HFFc6 (cell line): ENCODE measurements at regions not wholly inside any gene's neighbourhood (a gene's known extent, or its start where the extent isn't known, plus 50 kb on each side); places are given as distances from the start of the nearest gene placed in this dataset.

Experiments
- DNase-seq: peaks from one replicate; pipeline ENCODE4 v3.0.0-alpha.2; 2018
- H3K27ac Mint-ChIP-seq: 2 replicates; pipeline ENCODE4 v1.8.0; 2020; ENCODE audit warnings: mild to moderate bottlenecking, mixed read lengths
- H3K27me3 Mint-ChIP-seq: 2 replicates; pipeline ENCODE4 v1.8.0; 2021; ENCODE audit warnings: mild to moderate bottlenecking, moderate library complexity, mixed read lengths; ENCODE audit not compliant: insufficient read depth
- H3K36me3 Mint-ChIP-seq: 2 replicates; pipeline ENCODE4 v1.8.0; 2021; ENCODE audit warnings: low read depth, mixed read lengths
- H3K4me1 Mint-ChIP-seq: 2 replicates; pipeline ENCODE4 v1.8.0; 2020; ENCODE audit warnings: low read depth, mixed read lengths
- H3K4me3 Mint-ChIP-seq: 2 replicates; pipeline ENCODE4 v1.8.0; 2020; ENCODE audit warnings: mild to moderate bottlenecking, moderate library complexity, mixed read lengths
- H3K9me3 Mint-ChIP-seq: 2 replicates; pipeline ENCODE4 v1.8.0; 2020; ENCODE audit warnings: mild to moderate bottlenecking, mixed read lengths
- CTCF ChIP-seq: fragments of 200-600 bp; sonication (generic); IDR thresholded peaks from 2 replicates; pipeline ENCODE4 v1.5.0; 2021; ENCODE audit warnings: antibody characterized with exemption, mild to moderate bottlenecking

- H3K27me3 Mint-ChIP-seq: peaks cover 2% of the 10 kb centered on the region
- no peak for DNase-seq
- peaks cover 16% of the 10 kb centered on the region for H3K36me3 Mint-ChIP-seq
- no peak overlapping the region for H3K4me3 Mint-ChIP-seq
- H3K27ac Mint-ChIP-seq: no peak overlapping the region
- peaks cover 20% of the 10 kb centered on the region for H3K9me3 Mint-ChIP-seq
- no peak for TF ChIP-seq CTCF
- H3K4me1 Mint-ChIP-seq: no peaks in the 10 kb centered on the region
Measured at GRCh38 chr3:193754719-193755118, 161.7 kb downstream of the OPA1 start.

- peaks cover 20% of the 10 kb centered on the region for H3K9me3 Mint-ChIP-seq
Measured at GRCh38 chr3:193756536-193756935, 163.5 kb downstream of the OPA1 start.

GRCh38 chr3:193757457-193757856, 164.4 kb downstream of the OPA1 start:
- DNase-seq: no peak
- no peak for TF ChIP-seq CTCF
- peaks cover 16% of the 10 kb centered on the region for H3K36me3 Mint-ChIP-seq
- no peaks in the 10 kb centered on the region for H3K4me1 Mint-ChIP-seq
- H3K27ac Mint-ChIP-seq: no peak overlapping the region
- no peaks in the 10 kb centered on the region; the same call in none of the 2 replicates for H3K27me3 Mint-ChIP-seq
- H3K9me3 Mint-ChIP-seq: peaks cover 20% of the 10 kb centered on the region
- H3K4me3 Mint-ChIP-seq: no peak overlapping the region

More at GRCh38 chr3:193756536-193756935, 163.5 kb downstream of the OPA1 start:
- Mint-ChIP-seq H3K27me3 (no peaks in the 10 kb centered on the region; the same call in none of the 2 replicates), H3K4me1 (no peaks in the 10 kb centered on the region), H3K4me3 (no peak overlapping the region), H3K27ac (no peak overlapping the region), H3K36me3 (peaks cover 16% of the 10 kb centered on the region)
- no peak for TF ChIP-seq CTCF
- no peak for DNase-seq

GRCh38 chr3:193761969-193762368, 169.0 kb downstream of the OPA1 start:
- Mint-ChIP-seq H3K4me1 (no peaks in the 10 kb centered on the region), H3K27ac (no peak overlapping the region), H3K9me3 (peaks cover 7% of the 10 kb centered on the region), H3K27me3 (peaks cover 14% of the 10 kb centered on the region), H3K36me3 (peaks cover 6% of the 10 kb centered on the region; the same call in 1 of the 2 replicates), H3K4me3 (no peak overlapping the region)
- no peak for TF ChIP-seq CTCF
- no peak for DNase-seq

- TF ChIP-seq CTCF: no peak
- no peaks in the 10 kb centered on the region for H3K4me1 Mint-ChIP-seq
- H3K27me3 Mint-ChIP-seq: peaks cover 21% of the 10 kb centered on the region
- H3K36me3 Mint-ChIP-seq: no peaks in the 10 kb centered on the region
- no peak for DNase-seq
- H3K4me3 Mint-ChIP-seq: no peak overlapping the region
- H3K27ac Mint-ChIP-seq: no peak overlapping the region
- peaks cover under 1% of the 10 kb centered on the region; the same call in 1 of the 2 replicates for H3K9me3 Mint-ChIP-seq
Measured at GRCh38 chr3:193762657-193763056, 169.6 kb downstream of the OPA1 start.

GRCh38 chr3:193764959-193765358, 172.0 kb downstream of the OPA1 start:
- no peak for DNase-seq
- TF ChIP-seq CTCF: no peak
- no peaks in the 10 kb centered on the region for H3K36me3 Mint-ChIP-seq
- H3K27me3 Mint-ChIP-seq: peaks cover 21% of the 10 kb centered on the region
- no peaks in the 10 kb centered on the region for H3K9me3 Mint-ChIP-seq
- no peaks in the 10 kb centered on the region for H3K4me1 Mint-ChIP-seq
- no peak overlapping the region for H3K27ac Mint-ChIP-seq
- H3K4me3 Mint-ChIP-seq: no peak overlapping the region
